ENCODE measurements at regions not wholly inside any gene's neighbourhood (a gene's known extent, or its start where the extent isn't known, plus 50 kb on each side); places are given as distances from the start of the nearest gene placed in this dataset.

DNA sequence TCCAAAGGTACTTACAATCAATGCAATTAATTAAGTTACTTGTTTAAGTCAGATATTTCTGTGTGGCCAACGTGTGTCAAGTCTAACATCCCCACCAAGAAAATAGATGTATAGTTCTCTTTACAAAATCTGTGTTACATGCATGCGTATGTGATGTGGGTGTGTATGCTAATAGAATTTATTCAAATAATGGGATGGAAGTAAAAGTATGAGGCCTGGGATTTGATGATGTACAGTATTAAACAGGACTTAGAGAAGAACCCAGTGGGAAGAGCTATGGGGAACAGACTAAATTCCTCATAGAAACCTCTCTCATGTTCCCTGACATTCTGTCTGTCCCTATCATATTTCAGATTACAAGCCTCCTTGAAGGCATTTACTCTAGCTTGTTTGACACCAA, 72.5 kb downstream of the IFI44 start:
- 85% methylated on average over 2 of the region's 2 CpGs for WGBS (ENCODE audit: low lambda C conversion rate, missing lambda C conversion rate)
- Histone ChIP-seq H3K27me3 (no peaks in the 10 kb centered on the region), H2AFZ (no peak overlapping the region), H3K27ac (no peak overlapping the region), H3K79me2 (no peaks in the 10 kb centered on the region), H3K36me3 (replicated peaks; ENCODE audit: insufficient read depth, low read depth) (no peaks in the 10 kb centered on the region), H3K4me2 (no peak overlapping the region), H3K4me1 (ENCODE audit: insufficient read depth) (no peaks in the 10 kb centered on the region), H3K9me2 (replicated peaks; ENCODE audit: insufficient read depth) (no peaks in the 10 kb centered on the region), H3K9me3 (ENCODE audit: low read depth) (no peaks in the 10 kb centered on the region), H3K4me3 (no peak overlapping the region), H4K20me1 (ENCODE audit: insufficient read depth, poor library complexity, severe bottlenecking) (no peaks in the 10 kb centered on the region)
- no peak for DNase-seq (ENCODE audit: low spot score)
- TF ChIP-seq EZH2 (IDR thresholded peaks at IDR 0.05; ENCODE audit: borderline replicate concordance): no peak

DNA sequence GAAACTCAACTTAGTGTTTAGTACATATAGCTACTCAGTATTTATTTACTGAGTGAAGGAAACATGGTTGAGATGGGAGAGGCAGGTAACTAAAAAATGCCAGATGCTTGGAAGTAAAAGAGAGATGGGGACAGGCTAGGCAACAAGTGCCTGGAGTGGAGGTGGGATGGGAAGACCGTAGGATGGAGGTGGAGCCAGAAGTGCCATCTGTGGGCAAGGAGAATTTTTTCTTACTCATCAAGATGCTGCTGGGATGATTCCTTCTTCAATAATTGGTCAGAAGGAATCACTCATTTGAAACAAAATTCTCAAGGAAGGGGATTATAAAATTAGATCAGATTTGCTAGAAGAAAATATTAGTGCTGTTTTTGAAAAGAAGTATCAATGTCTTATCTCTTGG, 72.9 kb downstream of the IFI44 start:
- Histone ChIP-seq H2AFZ (no peak overlapping the region), H3K9me3 (ENCODE audit: low read depth) (no peaks in the 10 kb centered on the region), H3K27ac (no peak overlapping the region), H3K9me2 (replicated peaks; ENCODE audit: insufficient read depth) (no peaks in the 10 kb centered on the region), H3K4me3 (no peak overlapping the region), H3K27me3 (no peaks in the 10 kb centered on the region), H3K4me2 (no peak overlapping the region), H4K20me1 (ENCODE audit: insufficient read depth, poor library complexity, severe bottlenecking) (no peaks in the 10 kb centered on the region), H3K4me1 (ENCODE audit: insufficient read depth) (no peaks in the 10 kb centered on the region), H3K79me2 (no peaks in the 10 kb centered on the region), H3K36me3 (replicated peaks; ENCODE audit: insufficient read depth, low read depth) (no peaks in the 10 kb centered on the region)
- no peak for DNase-seq (ENCODE audit: low spot score)
- WGBS (ENCODE audit: low lambda C conversion rate, missing lambda C conversion rate): 78% methylated on average over 1 of the region's 1 CpG
- TF ChIP-seq, protein P1, sequence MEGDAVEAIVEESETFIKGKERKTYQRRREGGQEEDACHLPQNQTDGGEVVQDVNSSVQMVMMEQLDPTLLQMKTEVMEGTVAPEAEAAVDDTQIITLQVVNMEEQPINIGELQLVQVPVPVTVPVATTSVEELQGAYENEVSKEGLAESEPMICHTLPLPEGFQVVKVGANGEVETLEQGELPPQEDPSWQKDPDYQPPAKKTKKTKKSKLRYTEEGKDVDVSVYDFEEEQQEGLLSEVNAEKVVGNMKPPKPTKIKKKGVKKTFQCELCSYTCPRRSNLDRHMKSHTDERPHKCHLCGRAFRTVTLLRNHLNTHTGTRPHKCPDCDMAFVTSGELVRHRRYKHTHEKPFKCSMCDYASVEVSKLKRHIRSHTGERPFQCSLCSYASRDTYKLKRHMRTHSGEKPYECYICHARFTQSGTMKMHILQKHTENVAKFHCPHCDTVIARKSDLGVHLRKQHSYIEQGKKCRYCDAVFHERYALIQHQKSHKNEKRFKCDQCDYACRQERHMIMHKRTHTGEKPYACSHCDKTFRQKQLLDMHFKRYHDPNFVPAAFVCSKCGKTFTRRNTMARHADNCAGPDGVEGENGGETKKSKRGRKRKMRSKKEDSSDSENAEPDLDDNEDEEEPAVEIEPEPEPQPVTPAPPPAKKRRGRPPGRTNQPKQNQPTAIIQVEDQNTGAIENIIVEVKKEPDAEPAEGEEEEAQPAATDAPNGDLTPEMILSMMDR (IDR thresholded peaks at IDR 0.05; ENCODE audit: poor library complexity): no peak
- TF ChIP-seq EZH2 (IDR thresholded peaks at IDR 0.05; ENCODE audit: borderline replicate concordance) (no peak), EZH2phosphoT487 (IDR thresholded peaks at IDR 0.05; ENCODE audit: low read depth, severe bottlenecking, unreplicated experiment) (no peak)

- H2AFZ ChIP-seq: no peak overlapping the region
- 77% methylated on average over 3 of the region's 3 CpGs for WGBS (ENCODE audit: low lambda C conversion rate, missing lambda C conversion rate)
- H3K4me3 ChIP-seq: no peak overlapping the region
- H3K79me2 ChIP-seq: no peaks in the 10 kb centered on the region
- H3K4me2 ChIP-seq: no peak overlapping the region
- TF ChIP-seq, protein P1 (IDR thresholded peaks at IDR 0.05; ENCODE audit: poor library complexity): no peak
- TF ChIP-seq EZH2phosphoT487 (IDR thresholded peaks at IDR 0.05; ENCODE audit: low read depth, severe bottlenecking, unreplicated experiment) (no peak), EZH2 (IDR thresholded peaks at IDR 0.05; ENCODE audit: borderline replicate concordance) (no peak)
- no peaks in the 10 kb centered on the region for H3K4me1 ChIP-seq (ENCODE audit: insufficient read depth)
- H3K36me3 ChIP-seq (replicated peaks; ENCODE audit: insufficient read depth, low read depth): no peaks in the 10 kb centered on the region
- H3K27ac ChIP-seq: no peak overlapping the region
- no peaks in the 10 kb centered on the region for H4K20me1 ChIP-seq (ENCODE audit: insufficient read depth, poor library complexity, severe bottlenecking)
- no peaks in the 10 kb centered on the region for H3K9me2 ChIP-seq (replicated peaks; ENCODE audit: insufficient read depth)
- no peak for DNase-seq (ENCODE audit: low spot score)
- no peaks in the 10 kb centered on the region for H3K9me3 ChIP-seq (ENCODE audit: low read depth)
- H3K27me3 ChIP-seq: no peaks in the 10 kb centered on the region
Observed at GRCh38 chr1:78722947-78723346, 73.3 kb downstream of the IFI44 start.

- DNase-seq (ENCODE audit: low spot score): no peak
Observed at GRCh38 chr1:78726686-78727085, 77.1 kb downstream of the IFI44 start.

More at GRCh38 chr1:78726686-78727085, 77.1 kb downstream of the IFI44 start:
- Histone ChIP-seq H3K27ac (no peak overlapping the region), H3K9me3 (ENCODE audit: low read depth) (no peaks in the 10 kb centered on the region), H3K9me2 (replicated peaks; ENCODE audit: insufficient read depth) (no peaks in the 10 kb centered on the region), H3K27me3 (no peaks in the 10 kb centered on the region), H3K4me1 (ENCODE audit: insufficient read depth) (no peaks in the 10 kb centered on the region), H4K20me1 (ENCODE audit: insufficient read depth, poor library complexity, severe bottlenecking) (no peaks in the 10 kb centered on the region), H3K79me2 (no peaks in the 10 kb centered on the region), H3K4me2 (no peak overlapping the region), H2AFZ (no peak overlapping the region), H3K4me3 (no peak overlapping the region), H3K36me3 (replicated peaks; ENCODE audit: insufficient read depth, low read depth) (no peaks in the 10 kb centered on the region)
- 100% methylated on average over 1 of the region's 1 CpG for WGBS (ENCODE audit: low lambda C conversion rate, missing lambda C conversion rate)
- TF ChIP-seq, protein P1 (IDR thresholded peaks at IDR 0.05; ENCODE audit: poor library complexity): no peak
- no peak for TF ChIP-seq EZH2phosphoT487 (IDR thresholded peaks at IDR 0.05; ENCODE audit: low read depth, severe bottlenecking, unreplicated experiment)
- no peak for TF ChIP-seq EZH2 (IDR thresholded peaks at IDR 0.05; ENCODE audit: borderline replicate concordance)

Measured in hepatocyte (in vitro differentiated cells).